ENCODE measurements at regions not wholly inside any gene's neighbourhood (a gene's known extent, or its start where the extent isn't known, plus 50 kb on each side); places are given as distances from the start of the nearest gene placed in this dataset.
A peak's percentile ranks its signal among the peaks of the same experiment; 100 is the strongest.
"Not testable (repeated sequence)": the region's sequence is repeated elsewhere in the genome, so short reads cannot be mapped to it uniquely, and the experiment has no call there.

GRCh38 chr20:5682556-5682955, 67.6 kb upstream of the SHLD1 start:
- H3K9me3 Mint-ChIP-seq; H3K4me1 ChIP-seq (ENCODE audit: control insufficient read depth in 2 of 2, insufficient read depth in 2 of 2, low read length in 2 of 2); intact Hi-C loops (cut with micrococcal nuclease); H3K36me3 ChIP-seq (ENCODE audit: control insufficient read depth in 2 of 3, insufficient read depth in 3 of 3, low read length in 3 of 3); H3K27me3 ChIP-seq (ENCODE audit: control insufficient read depth in 2 of 2, insufficient read depth in 2 of 2, low read length in 2 of 2); DNase-seq; H3K27ac Mint-ChIP-seq; H3K4me3 ChIP-seq (ENCODE audit: low read length); H3K27me3 Mint-ChIP-seq; H3K27ac ChIP-seq (ENCODE audit: low read depth, low read length); H3K4me1 Mint-ChIP-seq; H3K9me3 ChIP-seq (ENCODE audit: control insufficient read depth in 2 of 3, low read length in 3 of 3); H3K4me3 Mint-ChIP-seq; H3K36me3 Mint-ChIP-seq; ATAC-seq: not testable (repeated sequence)
- ChIA-PET POLR2A (interaction anchor here (1.0 kb wide), 1 partner anchor 22 kb away, joined by 3 read pairs; no protein-coding TSS in a partner anchor), CTCF (interaction anchor here (0.6 kb wide), 1 partner anchor 43 kb away, joined by 3 read pairs; no protein-coding TSS in a partner anchor)

DNA sequence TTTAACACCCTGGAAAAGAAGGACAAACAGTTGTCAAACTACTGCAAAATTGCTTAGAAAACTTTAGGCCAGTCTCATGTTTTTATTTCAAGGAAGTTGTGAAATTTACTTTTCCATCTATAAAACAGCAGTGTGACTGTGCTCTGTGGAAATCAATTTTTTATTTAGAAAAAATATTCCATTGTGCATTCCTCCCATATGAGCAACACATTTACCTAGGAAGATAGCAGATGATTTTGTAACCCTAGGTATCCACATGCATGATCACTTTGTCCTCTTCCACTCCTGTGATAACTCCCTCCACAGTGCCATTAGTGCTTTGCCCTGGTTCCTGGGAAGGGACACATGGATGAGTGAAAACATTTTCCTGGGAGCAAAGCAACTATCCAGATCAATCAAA, 69.4 kb upstream of the GPCPD1 start:
- peaks cover 0 to 3% (median 0%) of the 10 kb centered on the region in 5 donors for H3K27me3 Mint-ChIP-seq
- no peak overlapping the region for H3K4me3 Mint-ChIP-seq
- Histone ChIP-seq H3K4me1 (ENCODE audit: control insufficient read depth in 2 of 2, insufficient read depth in 2 of 2, low read length in 2 of 2) (no peaks in the 10 kb centered on the region), H3K4me3 (ENCODE audit: low read length) (no peak overlapping the region), H3K27me3 (ENCODE audit: control insufficient read depth in 2 of 2, insufficient read depth in 2 of 2, low read length in 2 of 2) (no peaks in the 10 kb centered on the region), H3K36me3 (ENCODE audit: control insufficient read depth in 2 of 3, insufficient read depth in 3 of 3, low read length in 3 of 3) (no peaks in the 10 kb centered on the region), H3K27ac (ENCODE audit: low read depth, low read length) (no peak overlapping the region), H3K9me3 (ENCODE audit: control insufficient read depth in 2 of 3, low read length in 3 of 3) (no peaks in the 10 kb centered on the region)
- H3K27ac Mint-ChIP-seq, result peak overlapping the region in 2 of 9 donors; percentile 5 to 54
- H3K9me3 Mint-ChIP-seq, result no peaks in the 10 kb centered on the region
- POLR2A ChIA-PET, result interaction anchor here (0.6 kb wide), 1 partner anchor 143 kb away, joined by 3 read pairs; no protein-coding TSS in a partner anchor
- intact Hi-C loops (cut with micrococcal nuclease), result no loop called here
- DNase-seq, result no peak
- no peaks in the 10 kb centered on the region for H3K4me1 Mint-ChIP-seq
- H3K36me3 Mint-ChIP-seq, result no peaks in the 10 kb centered on the region
- CTCF ChIA-PET, result no interaction called here
- ATAC-seq, result no peak

DNA sequence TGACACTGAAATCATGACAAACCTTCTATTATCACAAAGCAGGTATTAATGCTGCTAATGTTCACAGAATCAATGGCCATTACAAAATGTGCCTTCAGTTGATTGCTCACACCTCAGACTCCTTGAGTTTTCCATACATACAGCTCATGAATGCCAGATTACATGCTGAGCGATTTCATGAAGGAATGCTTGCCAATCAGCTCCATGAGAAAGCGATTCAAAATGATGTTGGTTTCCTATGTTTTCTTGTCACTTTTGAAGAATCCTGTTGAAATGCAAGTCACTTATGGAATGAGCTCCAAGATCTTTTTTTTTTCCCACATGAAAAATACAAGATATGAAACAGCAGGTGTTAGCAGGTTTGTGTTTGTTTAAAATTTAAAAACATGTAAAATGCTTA, 68.0 kb upstream of the GPCPD1 start:
- Histone ChIP-seq H3K9me3 (ENCODE audit: control insufficient read depth in 2 of 3, low read length in 3 of 3) (no peaks in the 10 kb centered on the region), H3K27me3 (ENCODE audit: control insufficient read depth in 2 of 2, insufficient read depth in 2 of 2, low read length in 2 of 2) (no peaks in the 10 kb centered on the region), H3K36me3 (ENCODE audit: control insufficient read depth in 2 of 3, insufficient read depth in 3 of 3, low read length in 3 of 3) (no peaks in the 10 kb centered on the region), H3K4me3 (ENCODE audit: low read length) (no peak overlapping the region), H3K4me1 (ENCODE audit: control insufficient read depth in 2 of 2, insufficient read depth in 2 of 2, low read length in 2 of 2) (no peaks in the 10 kb centered on the region), H3K27ac (ENCODE audit: low read depth, low read length) (no peak overlapping the region)
- Mint-ChIP-seq H3K9me3 (no peaks in the 10 kb centered on the region), H3K27ac (peak overlapping the region in 2 of 9 donors; percentile 29 to 60), H3K36me3 (no peaks in the 10 kb centered on the region), H3K27me3 (no peaks in the 10 kb centered on the region), H3K4me3 (no peak overlapping the region), H3K4me1 (peaks cover 0 to 7% (median 6%) of the 10 kb centered on the region in 7 donors)
- POLR2A ChIA-PET, result no interaction called here
- CTCF ChIA-PET, result interaction anchor here (0.6 kb wide), 1 partner anchor 11 kb away, joined by 4 read pairs; no protein-coding TSS in a partner anchor
- ATAC-seq (no peak), DNase-seq (no peak)
- intact Hi-C loops (cut with micrococcal nuclease), result no loop called here

DNA sequence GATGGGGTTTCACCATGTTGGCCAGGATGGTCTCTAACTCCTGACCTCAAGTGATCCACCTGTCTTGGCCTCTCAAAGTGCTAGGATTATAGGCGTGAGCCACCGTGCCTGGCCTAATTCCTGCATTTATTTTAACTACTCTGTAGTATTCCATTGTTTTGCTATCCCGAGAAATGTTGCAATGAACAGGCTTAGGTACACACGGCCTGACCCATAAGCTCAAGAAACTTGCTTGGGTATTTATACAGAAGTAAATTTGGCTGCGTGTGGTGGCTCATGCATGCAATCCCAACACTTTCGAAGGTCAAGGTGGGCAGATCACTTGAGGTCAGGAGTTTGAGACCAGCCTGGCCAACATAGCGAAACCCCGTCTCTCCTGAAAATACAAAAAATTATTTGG, 67.1 kb upstream of the GPCPD1 start:
- H3K4me3 Mint-ChIP-seq; POLR2A ChIA-PET; H3K27me3 Mint-ChIP-seq; H3K9me3 ChIP-seq (ENCODE audit: control insufficient read depth in 2 of 3, low read length in 3 of 3); intact Hi-C loops (cut with micrococcal nuclease); H3K4me1 Mint-ChIP-seq; DNase-seq; ATAC-seq; H3K36me3 Mint-ChIP-seq; H3K27me3 ChIP-seq (ENCODE audit: control insufficient read depth in 2 of 2, insufficient read depth in 2 of 2, low read length in 2 of 2); H3K4me1 ChIP-seq (ENCODE audit: control insufficient read depth in 2 of 2, insufficient read depth in 2 of 2, low read length in 2 of 2); H3K27ac Mint-ChIP-seq; H3K36me3 ChIP-seq (ENCODE audit: control insufficient read depth in 2 of 3, insufficient read depth in 3 of 3, low read length in 3 of 3); CTCF ChIA-PET; H3K27ac ChIP-seq (ENCODE audit: low read depth, low read length); H3K4me3 ChIP-seq (ENCODE audit: low read length); H3K9me3 Mint-ChIP-seq: not testable (repeated sequence)

- H3K4me1 ChIP-seq (ENCODE audit: control insufficient read depth in 2 of 2, insufficient read depth in 2 of 2, low read length in 2 of 2), result no peaks in the 10 kb centered on the region
- H3K36me3 Mint-ChIP-seq, result no peaks in the 10 kb centered on the region
- H3K4me1 Mint-ChIP-seq, result peaks cover 0 to 7% (median 6%) of the 10 kb centered on the region in 7 donors
- ATAC-seq (no peak), DNase-seq (no peak)
- no peaks in the 10 kb centered on the region for H3K27me3 Mint-ChIP-seq
- no peaks in the 10 kb centered on the region for H3K9me3 Mint-ChIP-seq
- no peaks in the 10 kb centered on the region for H3K27me3 ChIP-seq (ENCODE audit: control insufficient read depth in 2 of 2, insufficient read depth in 2 of 2, low read length in 2 of 2)
- H3K4me3 ChIP-seq (ENCODE audit: low read length), result no peak overlapping the region
- H3K27ac ChIP-seq (ENCODE audit: low read depth, low read length), result no peak overlapping the region
- no peaks in the 10 kb centered on the region for H3K9me3 ChIP-seq (ENCODE audit: control insufficient read depth in 2 of 3, low read length in 3 of 3)
- H3K36me3 ChIP-seq (ENCODE audit: control insufficient read depth in 2 of 3, insufficient read depth in 3 of 3, low read length in 3 of 3), result no peaks in the 10 kb centered on the region
- ChIA-PET CTCF (no interaction called here), POLR2A (no interaction called here)
- peak overlapping the region in 1 of 9 donors; percentile 40 for H3K27ac Mint-ChIP-seq
- intact Hi-C loops (cut with micrococcal nuclease), result no loop called here
- no peak overlapping the region for H3K4me3 Mint-ChIP-seq
These were observed 66.6 kb upstream of the GPCPD1 start for GRCh38 chr20:5677389-5677788.

DNA sequence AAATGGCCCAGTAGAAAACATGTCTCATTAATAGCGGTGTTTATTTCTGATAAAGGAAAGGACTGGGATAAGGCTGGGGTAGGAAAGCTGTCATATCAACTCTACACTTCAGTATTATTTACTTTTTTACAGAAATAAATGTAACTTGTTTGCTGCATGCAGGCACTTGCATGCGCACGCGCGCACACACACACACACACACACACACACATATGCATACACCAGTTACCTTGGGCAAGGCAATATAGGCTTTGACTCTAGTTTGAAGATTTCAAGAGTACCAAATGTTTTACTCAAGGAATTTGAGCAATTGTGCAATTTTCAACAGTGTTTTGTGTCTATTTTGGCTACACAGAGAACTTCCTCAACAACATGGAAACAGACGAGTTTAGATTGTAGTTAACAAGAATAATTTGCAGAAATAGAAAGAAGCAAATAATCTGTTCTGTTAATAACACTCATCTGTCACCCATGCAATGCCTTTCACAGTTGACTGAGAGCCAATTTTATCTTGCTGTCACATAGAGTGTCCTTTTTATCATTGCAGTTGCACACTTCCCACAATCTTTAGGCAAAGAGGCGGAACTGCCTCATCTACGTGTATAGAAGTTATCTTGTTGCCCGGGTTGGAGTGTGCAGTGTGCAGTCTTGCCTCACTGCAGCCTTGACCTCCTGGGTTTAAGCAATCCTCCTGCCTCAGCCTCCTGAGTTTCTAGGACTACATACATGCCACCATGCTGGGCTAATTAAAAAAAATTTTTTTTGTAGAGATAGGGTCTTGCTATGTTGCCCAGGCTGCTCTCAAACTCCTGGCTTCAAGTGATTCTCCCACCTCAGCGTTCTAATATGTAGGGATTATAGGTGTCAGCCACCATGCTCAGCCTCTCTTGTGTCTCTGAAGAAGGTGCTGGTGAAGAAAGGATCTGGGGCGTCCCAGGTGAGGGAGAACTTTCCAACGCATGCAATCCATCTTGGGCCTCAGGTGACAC, 64.6 kb upstream of the GPCPD1 start:
- no peaks in the 10 kb centered on the region for H3K27me3 ChIP-seq (ENCODE audit: control insufficient read depth in 2 of 2, insufficient read depth in 2 of 2, low read length in 2 of 2)
- no peaks in the 10 kb centered on the region for H3K9me3 ChIP-seq (ENCODE audit: control insufficient read depth in 2 of 3, low read length in 3 of 3)
- ATAC-seq, result peak; percentile 60
- H3K36me3 ChIP-seq (ENCODE audit: control insufficient read depth in 2 of 3, insufficient read depth in 3 of 3, low read length in 3 of 3), result no peaks in the 10 kb centered on the region
- H3K4me1 Mint-ChIP-seq, result peaks cover 0 to 9% (median 6%) of the 10 kb centered on the region in 7 donors
- POLR2A ChIA-PET, result no interaction called here
- no peak overlapping the region for H3K4me3 Mint-ChIP-seq
- H3K9me3 Mint-ChIP-seq, result no peaks in the 10 kb centered on the region
- H3K27ac ChIP-seq (ENCODE audit: low read depth, low read length), result no peak overlapping the region
- intact Hi-C loops (cut with micrococcal nuclease), result loop anchor here in 1 of 2 donors (2.0 kb wide), 1 partner anchor 17 kb away; no protein-coding TSS in a partner anchor
- H3K27me3 Mint-ChIP-seq, result no peaks in the 10 kb centered on the region
- H3K36me3 Mint-ChIP-seq, result no peaks in the 10 kb centered on the region
- CTCF ChIA-PET, result no interaction called here
- H3K4me1 ChIP-seq (ENCODE audit: control insufficient read depth in 2 of 2, insufficient read depth in 2 of 2, low read length in 2 of 2), result no peaks in the 10 kb centered on the region
- no peak overlapping the region for H3K4me3 ChIP-seq (ENCODE audit: low read length)
- no peak for DNase-seq
- no peak overlapping the region for H3K27ac Mint-ChIP-seq

Measured in naive thymus-derived CD4-positive, alpha-beta T cell (primary cell).